NCI-H524 treated with DMSO at 0.1 percent for 48 hours (cell line): ENCODE measurements at regions not wholly inside any gene's neighbourhood (a gene's known extent, or its start where the extent isn't known, plus 50 kb on each side); places are given as distances from the start of the nearest gene placed in this dataset.

Experiments
- DNase-seq: peaks from one replicate; lab custom pipeline; 2025; lab: John Stamatoyannopoulos, UW

- no peak for DNase-seq
These were observed 110.5 kb upstream of the FTMT start for GRCh38 chr5:121741156-121741555.

GRCh38 chr5:121744577-121744976 is 107.1 kb upstream of the FTMT start:
- DNase-seq = no peak

GRCh38 chr5:121745407-121745806 is 106.3 kb upstream of the FTMT start:
- DNase-seq = no peak

GRCh38 chr5:121746763-121747162 is 104.9 kb upstream of the FTMT start:
- no peak for DNase-seq

- DNase-seq = no peak
These were observed 103.0 kb upstream of the FTMT start for GRCh38 chr5:121748686-121749085.

GRCh38 chr5:121752149-121752548 is 99.5 kb upstream of the FTMT start:
- DNase-seq = no peak

- no peak for DNase-seq
These were observed 96.4 kb upstream of the FTMT start for GRCh38 chr5:121755266-121755665.

GRCh38 chr5:121757753-121758152 is 93.9 kb upstream of the FTMT start:
- DNase-seq = no peak

- peak; percentile 6 for DNase-seq
These were observed 93.1 kb upstream of the FTMT start for GRCh38 chr5:121758615-121759014.

- DNase-seq = no peak
These were observed 89.3 kb upstream of the FTMT start for GRCh38 chr5:121762426-121762825.

GRCh38 chr5:121763665-121764064 is 88.0 kb upstream of the FTMT start:
- DNase-seq = no peak

- DNase-seq = no peak
These were observed 71.3 kb upstream of the FTMT start for GRCh38 chr5:121780406-121780805.

GRCh38 chr5:121783700-121784099 is 68.0 kb upstream of the FTMT start:
- DNase-seq = no peak

- DNase-seq = no peak
These were observed 57.9 kb upstream of the FTMT start for GRCh38 chr5:121793791-121794190.

- no peak for DNase-seq
These were observed 56.2 kb upstream of the FTMT start for GRCh38 chr5:121795511-121795910.

GRCh38 chr5:121797681-121798518 is 53.8 kb upstream of the FTMT start:
- no peak for DNase-seq
